ENCODE measurements at regions not wholly inside any gene's neighbourhood (a gene's known extent, or its start where the extent isn't known, plus 50 kb on each side); places are given as distances from the start of the nearest gene placed in this dataset.

GRCh38 chr1:234875953-234876855 lies 252.4 kb downstream of the TOMM20 start (continued):
- 0 out of 2 replicates have a peak, but pooled peaks have one; percentile 22 for TF ChIP-seq ZSCAN21 (CRISPR knock-in tag; IDR thresholded peaks at IDR 0.05; ENCODE audit: borderline replicate concordance)
- TF ChIP-seq ZKSCAN1 (IDR thresholded peaks at IDR 0.05; ENCODE audit: low read length), result no peak; the same call in 1 of the 2 replicates
- peak; percentile 97 for TF ChIP-seq RARA (CRISPR knock-in tag; IDR thresholded peaks at IDR 0.05)
- TF ChIP-seq ZNF562 (CRISPR knock-in tag; IDR thresholded peaks at IDR 0.05; ENCODE audit: borderline replicate concordance), result no peak
- TF ChIP-seq XBP1 (CRISPR knock-in tag; IDR thresholded peaks at IDR 0.05), result no peak
- 0 out of 2 replicates have a peak, but pooled peaks have one; percentile 74 for TF ChIP-seq SNAPC2 (CRISPR knock-in tag; IDR thresholded peaks at IDR 0.05)
- no peak; the same call in 1 of the 2 replicates for TF ChIP-seq DR1 (CRISPR knock-in tag; IDR thresholded peaks at IDR 0.05)
- peak; percentile 37; the same call in 1 of the 2 replicates for TF ChIP-seq ATF1 (CRISPR knock-in tag; IDR thresholded peaks at IDR 0.05)
- TF ChIP-seq ZNF576 (CRISPR knock-in tag; IDR thresholded peaks at IDR 0.05), result 0 out of 2 replicates have a peak, but pooled peaks have one; percentile 58
- TF ChIP-seq YY1 (IDR thresholded peaks at IDR 0.05; ENCODE audit: insufficient read depth, insufficient replicate concordance, low read depth, low read length), result no peak
- no peak for TF ChIP-seq ZBTB49 (CRISPR knock-in tag; IDR thresholded peaks at IDR 0.05; ENCODE audit: borderline replicate concordance)
- peak; percentile 94 for TF ChIP-seq SKI (IDR thresholded peaks at IDR 0.05; ENCODE audit: partially characterized antibody)
- TF ChIP-seq ZNF558 (CRISPR knock-in tag; IDR thresholded peaks at IDR 0.05; ENCODE audit: borderline replicate concordance), result no peak
- TF ChIP-seq E2F1 (CRISPR knock-in tag; IDR thresholded peaks at IDR 0.05), result no peak
- TF ChIP-seq ATF3 (CRISPR knock-in tag; IDR thresholded peaks at IDR 0.05), result peak; percentile 89
- TF ChIP-seq ZMYM3 (CRISPR knock-in tag; IDR thresholded peaks at IDR 0.05), result peak; percentile 40; the same call in 1 of the 2 replicates
- peak; percentile 92 for TF ChIP-seq AHDC1 (CRISPR knock-in tag; IDR thresholded peaks at IDR 0.05; ENCODE audit: borderline replicate concordance)
- no peak for TF ChIP-seq HNRNPUL1 (IDR thresholded peaks at IDR 0.05; ENCODE audit: low read depth, low read length)
- TF ChIP-seq ZNF773 (CRISPR knock-in tag; IDR thresholded peaks at IDR 0.05; ENCODE audit: borderline replicate concordance), result no peak
